Endothelial cell of umbilical vein (primary cell): ENCODE measurements at regions not wholly inside any gene's neighbourhood (a gene's known extent, or its start where the extent isn't known, plus 50 kb on each side); places are given as distances from the start of the nearest gene placed in this dataset.

Experiments
- BruUV-seq: library from RNA; stranded (reverse); fragments of 400-500 nt; replicated peaks from 2 replicates; lab custom pipeline; 2021; lab: Mats Ljungman, UMichigan
- CTCF ChIA-PET: fragments of 300-600, 350-600 bp; sonication (Branson Sonifier 250); formaldehyde crosslinking; loops from one replicate; lab custom pipeline; 2021; ENCODE audit warnings: antibody characterized with exemption, inconsistent platforms; lab: Charles Lee
- POLR2A ChIA-PET: fragments of 300-600, 350-600 bp; sonication (Branson Sonifier 250); formaldehyde crosslinking; loops from one replicate; lab custom pipeline; 2021; ENCODE audit warnings: antibody characterized with exemption, inconsistent platforms; lab: Charles Lee
- DNase-seq: peaks from one replicate; pipeline ENCODE4 v3.0.0-alpha.2; 2011; ENCODE audit warnings: low read depth, low spot score
- FAIRE-seq: peaks from 2 replicates; lab custom pipeline; 2011; peaks lifted over from hg19 to GRCh38; lab: Jason Lieb, UNC
- H2AFZ ChIP-seq: 2 replicates; pipeline ENCODE4 v1.6.0; 2012; ENCODE audit warnings: low read depth, low read length, control low read depth, inconsistent platforms
- H3K27ac ChIP-seq: 2 replicates; pipeline ENCODE4 v1.5.1; 2011; ENCODE audit warnings: low read depth, mild to moderate bottlenecking, control low read depth, low read length, moderate library complexity; ENCODE audit not compliant: insufficient read depth
- H3K27me3 ChIP-seq, 2 experiments: 2 replicates each; pipeline versions ENCODE4 v1.6.0 to v1.6.1; 2011; ENCODE audit warnings: low read length in 2 of 2, mixed read lengths in 1 of 2; ENCODE audit not compliant: control insufficient read depth in 2 of 2, insufficient read depth in 2 of 2
- H3K36me3 ChIP-seq, 2 experiments: 2 replicates in 1 of 2; 3 replicates in 1 of 2; pipeline ENCODE4 v1.5.1; 2011; ENCODE audit warnings: low read length in 2 of 2, mild to moderate bottlenecking in 1 of 2, moderate library complexity in 1 of 2; ENCODE audit not compliant: control insufficient read depth in 2 of 2, insufficient read depth in 2 of 2; ENCODE audit errors: extremely low read depth in 1 of 2
- H3K4me1 ChIP-seq: 3 replicates; pipeline ENCODE4 v1.5.1; 2011; ENCODE audit warnings: mild to moderate bottlenecking, low read length; ENCODE audit not compliant: control insufficient read depth, insufficient read depth; ENCODE audit errors: extremely low read depth
- H3K4me2 ChIP-seq: 2 replicates; pipeline ENCODE4 v1.6.1; 2011; ENCODE audit warnings: low read length, control low read depth, mixed read lengths; ENCODE audit not compliant: insufficient read depth
- H3K4me3 ChIP-seq, 3 experiments: fragments of 200-600 bp in 1 of 3; sonication (generic), shearing (Covaris generic) in 1 of 3; replicated peaks in 1 of 3; 2 replicates each; pipeline ENCODE4 v1.5.1; 2011 to 2016; ENCODE audit warnings: control low read depth in 3 of 3, low read length in 3 of 3, mild to moderate bottlenecking in 2 of 3, inconsistent platforms in 1 of 3, low read depth in 1 of 3, moderate library complexity in 1 of 3; ENCODE audit not compliant: insufficient read depth in 1 of 3
- H3K79me2 ChIP-seq: 2 replicates; pipeline ENCODE4 v1.6.0; 2012; ENCODE audit warnings: low read length, inconsistent platforms; ENCODE audit not compliant: control insufficient read depth, insufficient read depth
- H3K9ac ChIP-seq: replicated peaks from 2 replicates; pipeline ENCODE3; 2011; ENCODE audit warnings: low read length, control low read depth; ENCODE audit not compliant: insufficient read depth; ENCODE audit errors: extremely low read depth
- H3K9me1 ChIP-seq: replicated peaks from 3 replicates; pipeline ENCODE4 v1.6.0; 2011; ENCODE audit warnings: mild to moderate bottlenecking, low read length; ENCODE audit not compliant: control insufficient read depth, insufficient read depth; ENCODE audit errors: extremely low read depth
- H3K9me3 ChIP-seq: replicated peaks from 2 replicates; pipeline ENCODE4 v1.5.1; 2012; ENCODE audit warnings: low read length, inconsistent platforms; ENCODE audit not compliant: control insufficient read depth, insufficient read depth
- H4K20me1 ChIP-seq: replicated peaks from 2 replicates; pipeline ENCODE3; 2011; ENCODE audit warnings: mild to moderate bottlenecking, low read length; ENCODE audit not compliant: control insufficient read depth, insufficient read depth; ENCODE audit errors: extremely low read depth
- CTCF ChIP-seq, 2 donors: IDR thresholded peaks; 1 replicate in 1 of 2; 2 replicates in 1 of 2; pipeline ENCODE4 v1.5.1; 2011; ENCODE audit warnings: low read length in 2 of 2, mild to moderate bottlenecking in 2 of 2, moderate library complexity in 2 of 2, control low read depth in 1 of 2, inconsistent platforms in 1 of 2, low read depth in 1 of 2; ENCODE audit not compliant: insufficient read depth in 1 of 2; ENCODE audit errors: extremely low read depth in 1 of 2
- EZH2 ChIP-seq: IDR thresholded peaks from 2 replicates; pipeline ENCODE4 v1.6.1; 2012; ENCODE audit warnings: borderline replicate concordance, low read depth, mild to moderate bottlenecking, moderate library complexity, low read length, inconsistent platforms; ENCODE audit not compliant: severe bottlenecking
- FOS ChIP-seq: IDR thresholded peaks from 2 replicates; pipeline ENCODE4 v1.6.1; 2011; ENCODE audit warnings: mild to moderate bottlenecking, low read length, moderate library complexity, borderline replicate concordance; ENCODE audit not compliant: insufficient read depth
- GATA2 ChIP-seq: IDR thresholded peaks from 2 replicates; pipeline ENCODE4 v1.7.0; 2011; ENCODE audit warnings: low read depth, mild to moderate bottlenecking, moderate library complexity, mixed read lengths, low read length; ENCODE audit not compliant: insufficient read length, insufficient read depth
- JUN ChIP-seq: IDR thresholded peaks from 2 replicates; pipeline ENCODE4 v1.6.1; 2011; ENCODE audit warnings: borderline replicate concordance, low read depth; ENCODE audit not compliant: insufficient read length, insufficient read depth
- MAX ChIP-seq: IDR thresholded peaks from 2 replicates; pipeline ENCODE4 v1.6.1; 2011; ENCODE audit not compliant: insufficient read depth, insufficient read length
- MYC ChIP-seq: IDR thresholded peaks from one replicate; pipeline ENCODE4 v1.6.1; 2011; ENCODE audit warnings: mild to moderate bottlenecking, low read depth, low read length
- POLR2A ChIP-seq: IDR thresholded peaks from 2 replicates; pipeline ENCODE4 v1.6.1; 2012; ENCODE audit warnings: low read depth, mild to moderate bottlenecking, control low read depth, low read length
- POLR2AphosphoS5 ChIP-seq: IDR thresholded peaks from 2 replicates; pipeline ENCODE4 v1.6.1; 2012; ENCODE audit warnings: low read depth, mild to moderate bottlenecking, control low read depth, low read length, moderate library complexity; ENCODE audit not compliant: insufficient read depth
- dilution Hi-C: fragments of 300-500 bp; cut with MboI; formaldehyde crosslinking; loops from one replicate; pipeline ENCODE4 v1.15.0; 2019; ENCODE audit warnings: low sequenced_read_pairs; ENCODE audit not compliant: extremely low pct_ligation_motif_present
- intact Hi-C: fragments of 100-400 bp; cut with micrococcal nuclease; formaldehyde crosslinking; loops from one replicate; pipeline ENCODE4 v1.10.0; 2022

GRCh38 chr4:173652283-173652931, 122.4 kb upstream of the HAND2 start:
- H3K4me3 ChIP-seq = no peak overlapping the region
- FAIRE-seq (no peak), DNase-seq (no peak)
- no peaks in the 10 kb centered on the region for H3K9me1 ChIP-seq
- H3K27me3 ChIP-seq = no peaks in the 10 kb centered on the region
- no peak overlapping the region for H3K27ac ChIP-seq
- H3K36me3 ChIP-seq = no peaks in the 10 kb centered on the region
- TF ChIP-seq JUN (no peak), MAX (no peak), POLR2AphosphoS5 (no peak), POLR2A (no peak), FOS (no peak), MYC (no peak), GATA2 (no peak), CTCF (IDR thresholded peaks at IDR 0.05; ENCODE audit: extremely low read depth in 1 of 2, insufficient read depth in 1 of 2, low read depth in 1 of 2, low read length in 2 of 2) (no peak), EZH2 (no peak)
- dilution Hi-C loops = no loop called here
- intact Hi-C loops = no loop called here
- no peak overlapping the region for H2AFZ ChIP-seq
- ChIA-PET CTCF (no interaction called here), POLR2A (no interaction called here)
- H3K79me2 ChIP-seq = no peaks in the 10 kb centered on the region
- no peaks in the 10 kb centered on the region for H3K4me1 ChIP-seq
- H4K20me1 ChIP-seq = no peaks in the 10 kb centered on the region
- no peak overlapping the region for H3K9ac ChIP-seq
- no peaks in the 10 kb centered on the region for H3K9me3 ChIP-seq
- BruUV-seq = no TSS peak
- no peak overlapping the region for H3K4me2 ChIP-seq
